Right atrium auricular region (tissue), 2 donors: ENCODE measurements at regions not wholly inside any gene's neighbourhood (a gene's known extent, or its start where the extent isn't known, plus 50 kb on each side); places are given as distances from the start of the nearest gene placed in this dataset.

Experiments
- DNase-seq: peaks from one replicate; pipeline ENCODE4 v3.0.0-alpha.2; 2019; ENCODE audit warnings: low spot score
- H3K27ac ChIP-seq, 2 donors: fragments of 200-600 bp; sonication (generic); 1 replicate in 1 of 2; 2 replicates in 1 of 2; pipeline ENCODE4 v1.5.1; 2016 to 2019
- H3K27me3 ChIP-seq, 2 donors: fragments of 200-600 bp; sonication (generic); one replicate each; pipeline versions ENCODE4 v1.5.1 to v1.6.0; 2017 to 2019
- H3K36me3 ChIP-seq: fragments of 200-600 bp; sonication (generic); one replicate; pipeline ENCODE4 v1.5.1; 2016
- H3K4me1 ChIP-seq, 2 donors: fragments of 200-600 bp; sonication (generic); one replicate each; pipeline versions ENCODE4 v1.5.1 to v1.6.0; 2017 to 2019
- H3K4me3 ChIP-seq, 2 donors: fragments of 200-600 bp; sonication (generic); 1 replicate in 1 of 2; 2 replicates in 1 of 2; pipeline ENCODE4 v1.5.1; 2017 to 2019; ENCODE audit warnings: mild to moderate bottlenecking in 1 of 2, moderate library complexity in 1 of 2
- H3K9me3 ChIP-seq, 2 donors: fragments of 200-600 bp; sonication (generic); one replicate each; pipeline ENCODE4 v1.5.1; 2019
- CTCF ChIP-seq, 2 donors: fragments of 200-600 bp; sonication (generic); IDR thresholded peaks; one replicate each; pipeline ENCODE4 v1.5.1; 2019; ENCODE audit warnings: antibody characterized with exemption in 2 of 2

GRCh38 chr18:27242392-27243047 lies 57.4 kb upstream of the CHST9 start:
- Histone ChIP-seq H3K36me3 (no peaks in the 10 kb centered on the region), H3K4me1 (no peaks in the 10 kb centered on the region), H3K27ac (no peak overlapping the region), H3K9me3 (no peaks in the 10 kb centered on the region), H3K27me3 (no peaks in the 10 kb centered on the region), H3K4me3 (no peak overlapping the region)
- no peak for DNase-seq
- TF ChIP-seq CTCF (IDR thresholded peaks at IDR 0.05): no peak

- no peak for DNase-seq
- Histone ChIP-seq H3K4me1 (no peaks in the 10 kb centered on the region), H3K36me3 (no peaks in the 10 kb centered on the region), H3K4me3 (no peak overlapping the region), H3K27me3 (no peaks in the 10 kb centered on the region), H3K9me3 (no peaks in the 10 kb centered on the region), H3K27ac (no peak overlapping the region)
- TF ChIP-seq CTCF (IDR thresholded peaks at IDR 0.05): no peak
Observed at GRCh38 chr18:27240383-27240782, 55.3 kb upstream of the CHST9 start.

- H3K9me3 ChIP-seq: no peaks in the 10 kb centered on the region
- H3K27me3 ChIP-seq: no peaks in the 10 kb centered on the region
- H3K4me1 ChIP-seq: no peaks in the 10 kb centered on the region
- H3K27ac ChIP-seq: no peak overlapping the region
- no peak for TF ChIP-seq CTCF (IDR thresholded peaks at IDR 0.05)
- DNase-seq: no peak
- H3K36me3 ChIP-seq: no peaks in the 10 kb centered on the region
- H3K4me3 ChIP-seq: no peak overlapping the region
Observed at GRCh38 chr18:27239669-27240068, 54.6 kb upstream of the CHST9 start.

GRCh38 chr18:27235218-27235870 lies 50.2 kb upstream of the CHST9 start:
- H3K27me3 ChIP-seq: no peaks in the 10 kb centered on the region
- no peak overlapping the region for H3K27ac ChIP-seq
- no peaks in the 10 kb centered on the region for H3K9me3 ChIP-seq
- TF ChIP-seq CTCF (IDR thresholded peaks at IDR 0.05): no peak
- H3K4me1 ChIP-seq: no peaks in the 10 kb centered on the region
- no peak for DNase-seq
- no peaks in the 10 kb centered on the region for H3K36me3 ChIP-seq
- no peak overlapping the region for H3K4me3 ChIP-seq
